SK-N-SH (cell line): ENCODE measurements at regions not wholly inside any gene's neighbourhood (a gene's known extent, or its start where the extent isn't known, plus 50 kb on each side); places are given as distances from the start of the nearest gene placed in this dataset.

ENCODE experiments used
- CTCF ChIA-PET: fragments of 300-600, 350-600 bp; formaldehyde crosslinking; extraction: SDS; loops from one replicate; lab custom pipeline; 2021; lab: Yijun Ruan, JAX
- POLR2A ChIA-PET: fragments of 350-600 bp; sonication (Branson Sonifier 250); formaldehyde crosslinking; extraction: SDS; loops from one replicate; lab custom pipeline; 2020; ENCODE audit warnings: antibody characterized with exemption, inconsistent platforms; lab: Yijun Ruan, JAX
- DNase-seq: peaks from one replicate; pipeline ENCODE4 v3.0.0; 2012
- H2AFZ ChIP-seq: fragments of 200-600 bp; sonication (generic); 2 replicates; pipeline ENCODE4 v1.8.1; 2016; ENCODE audit warnings: antibody characterized with exemption, mild to moderate bottlenecking, low read depth
- H3F3A ChIP-seq: fragments of 200-600 bp; sonication (generic); replicated peaks from 2 replicates; pipeline ENCODE3; 2016; ENCODE audit warnings: antibody characterized with exemption, mild to moderate bottlenecking; ENCODE audit not compliant: insufficient read depth
- H3K27ac ChIP-seq, 2 experiments: fragments of 200-500 bp in 1 of 2; fragments of 200-600 bp in 1 of 2; sonication (Bioruptor generic) in 1 of 2; sonication (generic), shearing (Covaris generic) in 1 of 2; 2 replicates each; pipeline versions ENCODE4 v1.5.1 to v1.6.1; 2014 to 2016; ENCODE audit warnings: low read depth in 2 of 2, inconsistent platforms in 1 of 2, low read length in 1 of 2, mild to moderate bottlenecking in 1 of 2, mixed read lengths in 1 of 2
- H3K27me3 ChIP-seq: fragments of 200-600 bp; sonication (generic), shearing (Covaris generic); 2 replicates; pipeline ENCODE4 v1.6.1; 2016; ENCODE audit warnings: mixed run types; ENCODE audit not compliant: insufficient read depth
- H3K36me3 ChIP-seq, 2 experiments: fragments of 200-500 bp in 1 of 2; fragments of 200-600 bp in 1 of 2; sonication (Bioruptor generic) in 1 of 2; sonication (generic) in 1 of 2; replicated peaks in 1 of 2; 2 replicates each; pipeline versions ENCODE3 to v1.5.1; 2014 to 2016; ENCODE audit warnings: low read length in 1 of 2, mild to moderate bottlenecking in 1 of 2; ENCODE audit not compliant: insufficient read depth in 2 of 2, control insufficient read depth in 1 of 2
- H3K4me1 ChIP-seq, 2 experiments: fragments of 200-500 bp in 1 of 2; fragments of 200-600 bp in 1 of 2; sonication (Bioruptor generic) in 1 of 2; sonication (generic), shearing (Covaris generic) in 1 of 2; 2 replicates each; pipeline versions ENCODE4 v1.5.1 to v1.6.1; 2014 to 2016; ENCODE audit warnings: low read depth in 1 of 2, low read length in 1 of 2, mixed run types in 1 of 2; ENCODE audit not compliant: insufficient read depth in 2 of 2, control insufficient read depth in 1 of 2
- H3K4me2 ChIP-seq: fragments of 200-600 bp; sonication (generic), shearing (Covaris generic); 2 replicates; pipeline ENCODE4 v1.6.1; 2017; ENCODE audit warnings: mixed run types
- H3K4me3 ChIP-seq, 2 experiments: fragments of 200-500 bp in 1 of 2; fragments of 200-600 bp in 1 of 2; sonication (Bioruptor generic) in 1 of 2; sonication (generic), shearing (Covaris generic) in 1 of 2; 2 replicates each; pipeline versions ENCODE4 v1.5.1 to v1.8.1; 2014 to 2016; ENCODE audit warnings: low read depth in 2 of 2, inconsistent platforms in 1 of 2, low read length in 1 of 2, mild to moderate bottlenecking in 1 of 2, mixed read lengths in 1 of 2, moderate library complexity in 1 of 2
- H3K79me2 ChIP-seq: fragments of 200-600 bp; sonication (generic); 2 replicates; pipeline ENCODE4 v1.8.1; 2017; ENCODE audit warnings: mild to moderate bottlenecking; ENCODE audit not compliant: insufficient read depth
- H3K9ac ChIP-seq: fragments of 200-600 bp; sonication (generic); 2 replicates; pipeline ENCODE4 v1.6.1; 2017; ENCODE audit warnings: mixed run types
- H3K9me2 ChIP-seq: fragments of 200-600 bp; sonication (generic); 2 replicates; pipeline ENCODE4 v1.6.1; 2017; ENCODE audit warnings: mixed run types
- H3K9me3 ChIP-seq: fragments of 200-600 bp; sonication (generic); 2 replicates; pipeline ENCODE4 v1.6.1; 2017; ENCODE audit warnings: mixed run types, mild to moderate bottlenecking, moderate library complexity
- H4K20me1 ChIP-seq: fragments of 200-600 bp; sonication (generic); 2 replicates; pipeline ENCODE4 v1.6.1; 2017; ENCODE audit warnings: mild to moderate bottlenecking, mixed run types; ENCODE audit not compliant: insufficient read depth
- CHD2 ChIP-seq: fragments of 150-350 bp; IDR thresholded peaks from 2 replicates; pipeline ENCODE4 v1.6.1; 2018; ENCODE audit warnings: low read length; ENCODE audit not compliant: partially characterized antibody
- CTCF ChIP-seq: fragments of 200-600 bp; sonication (generic); IDR thresholded peaks from 2 replicates; pipeline ENCODE4 v1.6.1; 2017; ENCODE audit warnings: antibody characterized with exemption, mild to moderate bottlenecking, moderate library complexity
- ELF1 ChIP-seq: IDR thresholded peaks from 2 replicates; pipeline ENCODE4 v1.4.0; 2012
- EP300 ChIP-seq, 2 experiments: IDR thresholded peaks; 2 replicates each; pipeline versions ENCODE4 v1.4.0 to v1.6.1; 2012; ENCODE audit warnings: borderline replicate concordance in 1 of 2, low read depth in 1 of 2, low read length in 1 of 2
- FOSL2 ChIP-seq: IDR thresholded peaks from 2 replicates; pipeline ENCODE4 v1.4.0; 2012; ENCODE audit warnings: low read depth, mild to moderate bottlenecking, moderate library complexity, borderline replicate concordance
- FOXJ3 ChIP-seq: sonication (generic); formaldehyde crosslinking; IDR thresholded peaks from 2 replicates; pipeline ENCODE4 v1.5.1; 2020; ENCODE audit warnings: mild to moderate bottlenecking, missing genetic modification reagents
- JUND ChIP-seq: IDR thresholded peaks from 2 replicates; pipeline ENCODE4 v1.4.0; 2012
- MXI1 ChIP-seq: IDR thresholded peaks from 2 replicates; pipeline ENCODE4 v1.6.1; 2012; ENCODE audit warnings: mild to moderate bottlenecking, low read depth, low read length, improper control_type of control experiment
- NRF1 ChIP-seq: IDR thresholded peaks from 2 replicates; pipeline ENCODE4 v1.6.1; 2012; ENCODE audit warnings: low read depth, mild to moderate bottlenecking, low read length
- POLR2AphosphoS5 ChIP-seq: IDR thresholded peaks from 2 replicates; pipeline ENCODE4 v1.6.1; 2012; ENCODE audit warnings: low read depth, low read length
- RAD21 ChIP-seq: IDR thresholded peaks from 2 replicates; pipeline ENCODE4 v1.6.1; 2012; ENCODE audit warnings: mild to moderate bottlenecking, low read length
- RCOR1 ChIP-seq: fragments of 150-350 bp; IDR thresholded peaks from 2 replicates; pipeline ENCODE4 v1.6.1; 2017; ENCODE audit warnings: antibody characterized with exemption, low read length
- REST ChIP-seq: IDR thresholded peaks from 2 replicates; pipeline ENCODE4 v1.6.1; 2012; ENCODE audit warnings: mild to moderate bottlenecking, low read depth, low read length, moderate library complexity
- RXRA ChIP-seq: IDR thresholded peaks from 2 replicates; pipeline ENCODE4 v1.4.0; 2012; ENCODE audit warnings: low read depth, mild to moderate bottlenecking, borderline replicate concordance
- SMC3 ChIP-seq: IDR thresholded peaks from 2 replicates; pipeline ENCODE4 v1.6.1; 2012; ENCODE audit warnings: low read depth, low read length, improper control_type of control experiment
- TCF12 ChIP-seq: IDR thresholded peaks from 2 replicates; pipeline ENCODE4 v1.4.0; 2012
- TEAD4 ChIP-seq: IDR thresholded peaks from 2 replicates; pipeline ENCODE4 v1.4.0; 2012; ENCODE audit warnings: mild to moderate bottlenecking, borderline replicate concordance; ENCODE audit not compliant: insufficient read depth
- WGBS: methylation state at CpG from one replicate; pipeline ENCODE4 v1.1.6; 2017; ENCODE audit warnings: low lambda C conversion rate; 5-methylcytosine and 5-hydroxymethylcytosine counted together
- TF ChIP-seq, protein P1 (sequence below): IDR thresholded peaks from 2 replicates; pipeline ENCODE4 v1.4.0; 2012; ENCODE audit warnings: low read depth

GRCh38 chr20:55576981-55577380 is 428.3 kb downstream of the CBLN4 start (continued):
- TF ChIP-seq REST, result no peak
- TF ChIP-seq RAD21, result no peak
- TF ChIP-seq FOXJ3 (CRISPR knock-in tag), result no peak
- no peak for TF ChIP-seq SMC3
- TF ChIP-seq EP300 (IDR thresholded peaks at IDR 0.05; ENCODE audit: borderline replicate concordance in 1 of 2, low read depth in 1 of 2, low read length in 1 of 2), result no peak
- TF ChIP-seq POLR2AphosphoS5, result no peak
- no peak for TF ChIP-seq JUND
- no peak for TF ChIP-seq CTCF
- TF ChIP-seq ELF1, result no peak
- no peak for TF ChIP-seq RXRA

GRCh38 chr20:55569084-55569483 is 436.2 kb downstream of the CBLN4 start:
- H3K9me3 ChIP-seq, result no peaks in the 10 kb centered on the region
- ChIA-PET POLR2A (no interaction called here), CTCF (no interaction called here)
- no peaks in the 10 kb centered on the region for H3F3A ChIP-seq
- H3K27me3 ChIP-seq, result no peaks in the 10 kb centered on the region
- H3K9me2 ChIP-seq, result no peaks in the 10 kb centered on the region
- no peak for TF ChIP-seq FOSL2
- no peak for TF ChIP-seq CHD2
- TF ChIP-seq POLR2AphosphoS5, result no peak
- no peak for TF ChIP-seq RCOR1
- TF ChIP-seq TCF12, result no peak
- TF ChIP-seq MXI1, result no peak
- TF ChIP-seq, protein P1, sequence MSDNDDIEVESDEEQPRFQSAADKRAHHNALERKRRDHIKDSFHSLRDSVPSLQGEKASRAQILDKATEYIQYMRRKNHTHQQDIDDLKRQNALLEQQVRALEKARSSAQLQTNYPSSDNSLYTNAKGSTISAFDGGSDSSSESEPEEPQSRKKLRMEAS, result no peak
- no peak for TF ChIP-seq CTCF
- TF ChIP-seq TEAD4, result no peak
- no peak for TF ChIP-seq NRF1
- TF ChIP-seq RXRA, result no peak
- no peaks in the 10 kb centered on the region for H3K36me3 ChIP-seq
- H4K20me1 ChIP-seq, result no peaks in the 10 kb centered on the region
- H3K27ac ChIP-seq, result no peak overlapping the region
- H3K9ac ChIP-seq, result no peak overlapping the region
- H3K4me1 ChIP-seq, result no peaks in the 10 kb centered on the region
- H3K4me3 ChIP-seq, result no peak overlapping the region
- WGBS, result 66% methylated on average over 3 of the region's 3 CpGs
- DNase-seq, result no peak
- no peak overlapping the region for H3K4me2 ChIP-seq
- H2AFZ ChIP-seq, result no peak overlapping the region
- no peaks in the 10 kb centered on the region for H3K79me2 ChIP-seq
